GM18861 (cell line): ENCODE measurements at regions not wholly inside any gene's neighbourhood (a gene's known extent, or its start where the extent isn't known, plus 50 kb on each side); places are given as distances from the start of the nearest gene placed in this dataset.
A peak's percentile ranks its signal among the peaks of the same experiment; 100 is the strongest.

Source experiments
- ATAC-seq: cut with Tn5 transposase; IDR thresholded peaks from one replicate; pipeline ENCODE4 v1.9.1; 2021; ENCODE audit not compliant: unreplicated experiment

- ATAC-seq = no peak
Observed at GRCh38 chr6:80667006-80667405, 560.5 kb downstream of the BCKDHB start.

- ATAC-seq = no peak
Observed at GRCh38 chr6:80658926-80659325, 552.5 kb downstream of the BCKDHB start.

- ATAC-seq = no peak
Observed at GRCh38 chr6:80647156-80647555, 540.7 kb downstream of the BCKDHB start.

GRCh38 chr6:80643881-80644280 lies 537.4 kb downstream of the BCKDHB start:
- ATAC-seq = no peak

- ATAC-seq = no peak
Observed at GRCh38 chr6:80642452-80642851, 536.0 kb downstream of the BCKDHB start.

GRCh38 chr6:80641591-80641990 lies 535.1 kb downstream of the BCKDHB start:
- ATAC-seq = no peak

GRCh38 chr6:80640176-80640575 lies 533.7 kb downstream of the BCKDHB start:
- no peak for ATAC-seq

GRCh38 chr6:80639181-80639629 lies 532.7 kb downstream of the BCKDHB start:
- ATAC-seq = no peak

- peak; percentile 90 for ATAC-seq
Observed at GRCh38 chr6:80638213-80639055, 532.0 kb downstream of the BCKDHB start.

GRCh38 chr6:80637312-80637711 lies 530.8 kb downstream of the BCKDHB start:
- no peak for ATAC-seq

GRCh38 chr6:80636689-80637088 lies 530.2 kb downstream of the BCKDHB start:
- ATAC-seq = no peak

- ATAC-seq = no peak
Observed at GRCh38 chr6:80633412-80633811, 526.9 kb downstream of the BCKDHB start.

- no peak for ATAC-seq
Observed at GRCh38 chr6:80625405-80625804, 518.9 kb downstream of the BCKDHB start.

GRCh38 chr6:80623066-80623815 lies 516.8 kb downstream of the BCKDHB start:
- no peak for ATAC-seq

GRCh38 chr6:80622641-80623040 lies 516.2 kb downstream of the BCKDHB start:
- no peak for ATAC-seq

- ATAC-seq = no peak
Observed at GRCh38 chr6:80618953-80619352, 512.5 kb downstream of the BCKDHB start.

- ATAC-seq = no peak
Observed at GRCh38 chr6:80610846-80611245, 504.4 kb downstream of the BCKDHB start.

GRCh38 chr6:80608881-80609280 lies 502.4 kb downstream of the BCKDHB start:
- no peak for ATAC-seq

GRCh38 chr6:80607811-80608391 lies 501.4 kb downstream of the BCKDHB start:
- no peak for ATAC-seq

GRCh38 chr6:80605165-80605989 lies 498.9 kb downstream of the BCKDHB start:
- ATAC-seq = no peak

- ATAC-seq = no peak
Observed at GRCh38 chr6:80603679-80604078, 497.2 kb downstream of the BCKDHB start.
